Kidney glomerular epithelial cell (primary cell): ENCODE measurements at regions not wholly inside any gene's neighbourhood (a gene's known extent, or its start where the extent isn't known, plus 50 kb on each side); places are given as distances from the start of the nearest gene placed in this dataset.
"Not testable (repeated sequence)": the region's sequence is repeated elsewhere in the genome, so short reads cannot be mapped to it uniquely, and the experiment has no call there.

Source experiments
- DNase-seq: peaks from one replicate; lab custom pipeline; 2025; lab: John Stamatoyannopoulos, UW

DNA sequence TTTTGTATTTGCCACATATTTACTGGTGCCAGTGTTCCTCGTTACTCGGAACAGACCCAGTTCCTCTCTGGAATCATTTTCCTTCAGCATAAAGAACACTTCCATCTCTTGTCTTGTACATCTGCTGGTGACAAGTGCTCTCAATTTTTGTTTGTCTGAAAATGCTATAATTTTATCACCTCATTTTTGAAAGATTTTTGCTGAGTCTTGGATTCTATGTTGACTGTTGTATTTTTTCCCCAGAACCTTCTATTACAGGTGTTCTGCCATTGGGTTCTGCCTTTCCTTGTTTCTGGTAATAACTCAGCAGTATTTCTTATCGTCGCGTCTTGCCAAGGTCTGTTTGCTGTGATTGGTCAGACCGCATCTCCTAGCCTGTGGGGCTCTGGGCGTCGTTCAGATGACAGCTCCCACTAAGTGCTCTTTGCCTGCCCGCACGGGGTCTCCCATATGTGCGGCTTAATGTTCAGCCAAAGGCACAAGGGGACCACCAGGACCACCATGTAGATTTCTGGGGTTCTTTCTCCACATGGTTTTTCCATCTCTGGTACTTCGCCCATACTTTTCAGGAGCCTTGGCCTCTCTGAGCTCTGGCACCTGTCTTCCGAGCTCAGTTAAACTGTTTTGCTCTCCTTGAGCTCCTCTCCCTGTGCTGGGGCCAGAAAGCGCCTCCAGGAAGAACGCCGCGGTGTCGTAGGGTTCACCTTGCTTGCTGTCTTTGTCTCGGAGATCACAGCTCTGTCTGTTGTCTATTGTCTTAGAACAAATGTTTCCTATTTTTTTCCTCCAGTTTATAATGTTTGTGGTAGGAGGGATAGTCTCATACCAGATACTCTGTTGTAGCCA, 80.0 kb downstream of the METRNL start:
- DNase-seq: no peak

DNA sequence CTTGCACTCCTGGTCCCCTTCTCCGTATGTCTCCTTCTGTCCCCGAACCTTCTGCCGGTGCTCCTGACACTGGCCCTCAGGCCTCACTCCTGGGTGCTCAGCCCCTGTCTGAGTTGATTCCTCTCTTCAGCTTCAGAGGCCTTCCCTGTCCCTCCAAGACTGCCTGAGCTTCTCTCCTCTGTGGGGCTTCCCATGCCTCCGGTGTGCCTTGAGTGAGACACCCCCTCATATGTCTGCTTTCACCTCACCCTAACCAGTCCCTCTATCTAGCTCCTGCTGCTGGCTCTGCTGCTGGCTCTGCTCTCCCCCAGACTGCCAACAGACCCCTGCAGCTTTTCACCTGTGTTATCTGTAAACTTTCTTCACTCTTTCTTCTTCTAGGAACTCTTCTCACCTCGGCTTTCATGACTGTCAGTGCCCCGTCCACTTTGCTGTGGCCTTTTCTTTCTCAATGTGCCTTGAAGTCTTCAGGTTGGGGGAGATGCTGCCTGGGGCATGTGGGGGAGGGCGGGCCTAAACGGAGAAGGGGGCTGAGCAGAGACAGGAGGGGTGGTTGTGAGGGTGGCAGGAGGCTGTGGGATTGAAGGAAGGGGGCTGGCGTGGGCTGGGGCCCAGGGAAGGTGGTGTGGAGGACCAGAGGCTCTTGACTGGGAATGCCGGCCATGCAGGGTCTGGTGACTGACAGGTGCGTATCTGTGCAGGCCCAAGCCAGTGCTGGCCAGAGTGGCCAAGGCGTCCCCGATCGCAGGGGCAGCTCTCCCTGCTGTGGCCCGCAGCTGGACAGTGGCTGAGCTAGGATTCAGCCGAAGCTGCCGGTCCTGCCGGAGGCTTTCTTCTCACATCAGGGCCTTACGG, 81.3 kb downstream of the METRNL start:
- no peak for DNase-seq

DNA sequence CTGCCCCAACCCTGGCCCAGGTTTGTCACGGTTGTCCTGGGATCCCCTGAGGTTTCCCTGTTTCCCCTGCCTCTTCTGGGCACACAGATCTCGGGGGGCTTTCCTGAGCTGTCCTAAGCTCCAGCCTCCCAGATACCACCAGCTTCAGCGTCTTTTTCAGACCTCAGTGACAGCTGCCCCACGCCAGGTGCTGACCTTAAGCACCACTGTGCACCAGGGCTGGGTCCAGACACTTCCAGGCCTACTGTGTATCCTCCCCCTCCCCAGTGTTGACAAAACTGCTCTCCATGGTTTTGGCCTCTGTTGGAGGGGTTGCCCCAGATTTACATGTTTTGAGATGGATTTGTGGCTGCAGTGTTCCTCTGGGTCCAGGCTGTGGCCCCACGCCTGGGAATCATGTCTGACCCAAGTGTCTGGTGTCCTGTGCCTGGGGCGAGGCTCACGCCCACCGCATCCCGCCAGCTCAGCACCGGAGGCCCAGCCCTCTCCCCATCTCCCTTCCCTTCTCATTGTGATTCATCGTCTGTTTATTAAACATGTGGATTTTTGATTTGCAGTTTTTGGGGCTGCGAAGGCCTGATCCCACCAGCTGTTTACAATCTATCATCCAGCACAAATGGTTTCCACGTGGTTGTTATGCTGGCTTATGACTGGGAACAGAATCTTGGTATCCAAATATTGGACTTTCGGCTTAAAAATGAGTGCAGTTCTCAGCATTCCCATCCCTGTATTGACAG, 82.1 kb downstream of the METRNL start:
- no peak for DNase-seq

DNA sequence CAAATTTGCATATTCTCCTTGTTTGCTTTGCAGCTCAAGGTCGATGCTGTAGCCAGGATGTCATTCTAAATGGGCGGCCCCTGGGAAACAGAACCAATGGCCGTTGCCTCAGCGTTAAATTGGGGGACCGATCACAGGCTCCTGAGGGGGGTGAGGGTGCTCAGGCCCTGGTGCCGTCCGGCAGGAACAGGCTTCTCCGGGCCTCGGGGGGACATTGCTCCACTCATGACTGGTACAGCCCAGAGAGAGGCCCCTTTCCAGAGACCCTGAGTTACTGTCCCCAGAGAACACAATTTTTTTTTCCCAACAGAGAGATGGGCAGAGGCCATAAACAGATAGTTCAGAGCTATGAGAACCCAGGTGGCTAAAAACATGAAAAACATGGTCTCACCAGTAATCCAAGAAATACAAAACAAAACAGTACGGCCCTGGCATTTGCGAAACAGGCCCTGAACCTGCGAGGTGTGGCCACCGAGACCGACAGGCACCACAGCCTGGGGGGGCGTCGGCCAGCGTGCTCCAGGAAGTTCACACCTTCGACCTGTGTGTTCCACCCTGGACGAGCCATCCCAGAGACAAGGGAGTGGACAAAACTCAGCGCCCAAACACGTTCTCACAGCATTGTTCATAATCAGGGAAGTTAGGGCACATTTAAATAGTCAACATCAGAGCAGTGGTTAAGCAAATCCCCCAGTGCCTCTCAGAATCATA, 82.8 kb downstream of the METRNL start:
- DNase-seq: no peak

DNA sequence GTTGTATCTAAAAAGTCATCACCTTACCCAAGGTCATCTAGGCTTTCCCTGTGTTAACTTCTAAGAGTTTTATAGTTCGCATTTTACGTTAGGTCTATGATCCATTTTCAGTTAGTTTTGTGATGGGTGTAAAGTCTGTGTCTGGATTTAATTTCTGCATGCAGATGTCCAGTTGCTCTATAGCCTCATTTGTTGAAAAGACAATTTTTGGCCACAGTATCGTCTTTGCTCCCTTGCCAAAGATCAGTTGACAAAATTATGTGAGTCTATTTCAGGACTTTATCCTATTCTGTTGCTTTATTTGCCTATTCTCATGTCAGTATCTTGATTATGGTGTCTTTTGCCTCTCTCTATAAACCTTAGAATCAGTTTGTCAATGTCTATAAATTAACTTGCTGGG, 85.1 kb downstream of the METRNL start:
- no peak for DNase-seq

DNA sequence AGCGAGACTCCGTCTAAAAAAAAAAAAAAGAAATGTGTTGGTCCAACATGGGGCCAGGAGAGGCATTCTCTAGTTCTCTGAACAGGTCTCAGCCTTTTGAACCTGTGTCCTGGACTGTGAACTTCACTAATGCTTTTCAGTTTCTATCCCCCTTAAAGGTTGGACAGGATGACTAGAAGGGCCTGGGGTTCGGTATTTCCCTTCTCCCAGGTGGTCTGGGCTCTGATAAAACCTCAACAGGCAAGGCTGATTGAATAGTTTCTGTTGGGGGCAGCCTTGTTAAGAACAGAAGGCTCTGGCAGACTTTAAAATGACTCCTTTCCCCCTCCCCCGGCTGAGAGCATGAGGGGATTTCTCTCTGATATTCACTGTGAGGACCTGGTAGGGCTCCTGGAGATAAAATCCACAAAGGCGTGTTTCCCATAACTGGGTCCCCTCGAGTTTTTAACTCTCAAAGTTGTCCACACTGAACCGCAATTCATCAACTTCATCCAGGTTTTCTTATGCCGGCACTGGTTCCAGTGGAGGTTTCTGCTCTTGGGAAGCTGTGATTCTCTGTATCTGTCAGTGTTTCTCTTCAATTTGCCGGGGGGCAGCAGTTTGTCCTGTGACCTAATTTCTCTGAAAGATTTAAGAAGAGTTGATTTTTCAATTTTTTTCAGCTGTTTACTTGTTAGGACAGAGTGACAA, 91.3 kb downstream of the METRNL start:
- DNase-seq: no peak

DNA sequence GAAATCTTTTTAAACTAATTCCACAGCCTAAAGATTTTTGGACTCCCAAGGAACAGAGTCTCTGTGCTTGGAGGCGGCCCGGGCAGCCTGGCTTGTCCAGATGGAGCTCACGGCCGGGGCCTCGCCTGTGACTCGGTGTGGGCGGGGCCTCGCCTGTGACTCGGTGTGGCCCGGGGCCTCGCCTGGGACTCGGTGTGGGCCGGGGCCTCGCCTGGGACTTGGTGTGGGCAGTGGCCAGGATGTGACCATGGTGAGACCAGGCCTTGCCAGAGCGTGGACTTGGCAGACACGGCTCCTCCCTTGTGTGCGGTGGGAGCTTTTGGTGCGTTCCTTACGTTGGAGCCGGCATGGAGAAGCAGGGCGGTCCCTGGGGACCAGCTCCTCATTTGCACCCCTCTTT, 92.3 kb downstream of the METRNL start:
- no peak for DNase-seq

DNA sequence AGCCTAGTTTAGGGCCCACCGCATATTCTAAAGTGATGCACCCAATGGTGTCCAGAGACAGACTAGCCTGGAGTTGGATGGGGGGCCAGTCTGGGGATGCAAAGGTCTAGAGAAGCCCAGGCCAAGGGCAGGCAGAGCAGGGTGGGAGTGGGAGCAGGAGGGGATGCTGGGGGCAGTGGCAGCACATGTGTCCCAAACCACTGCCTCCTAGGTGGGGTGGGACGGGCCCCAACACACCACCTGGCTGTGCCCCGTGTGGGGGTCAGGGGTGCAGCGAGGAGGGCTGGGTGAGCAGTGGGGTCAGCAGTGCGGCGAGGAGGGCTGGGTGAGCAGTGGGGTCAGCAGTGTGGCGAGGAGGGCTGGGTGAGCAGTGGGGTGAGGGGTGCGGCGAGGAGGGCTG, 92.7 kb downstream of the METRNL start:
- not testable (repeated sequence) for DNase-seq

DNA sequence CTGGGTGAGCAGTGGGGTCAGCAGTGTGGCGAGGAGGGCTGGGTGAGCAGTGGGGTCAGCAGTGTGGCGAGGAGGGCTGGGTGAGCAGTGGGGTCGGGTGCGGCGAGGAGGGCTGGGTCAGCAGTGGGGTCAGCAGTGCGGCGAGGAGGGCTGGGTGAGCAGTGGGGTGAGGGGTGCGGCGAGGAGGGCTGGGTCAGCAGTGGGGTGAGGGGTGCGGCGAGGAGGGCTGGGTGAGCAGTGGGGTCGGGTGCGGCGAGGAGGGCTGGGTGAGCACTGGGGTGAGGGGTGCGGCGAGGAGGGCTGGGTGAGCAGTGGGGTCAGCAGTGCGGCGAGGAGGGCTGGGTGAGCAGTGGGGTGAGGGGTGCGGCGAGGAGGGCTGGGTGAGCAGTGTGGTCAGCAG, 93.2 kb downstream of the METRNL start:
- DNase-seq: not testable (repeated sequence)

DNA sequence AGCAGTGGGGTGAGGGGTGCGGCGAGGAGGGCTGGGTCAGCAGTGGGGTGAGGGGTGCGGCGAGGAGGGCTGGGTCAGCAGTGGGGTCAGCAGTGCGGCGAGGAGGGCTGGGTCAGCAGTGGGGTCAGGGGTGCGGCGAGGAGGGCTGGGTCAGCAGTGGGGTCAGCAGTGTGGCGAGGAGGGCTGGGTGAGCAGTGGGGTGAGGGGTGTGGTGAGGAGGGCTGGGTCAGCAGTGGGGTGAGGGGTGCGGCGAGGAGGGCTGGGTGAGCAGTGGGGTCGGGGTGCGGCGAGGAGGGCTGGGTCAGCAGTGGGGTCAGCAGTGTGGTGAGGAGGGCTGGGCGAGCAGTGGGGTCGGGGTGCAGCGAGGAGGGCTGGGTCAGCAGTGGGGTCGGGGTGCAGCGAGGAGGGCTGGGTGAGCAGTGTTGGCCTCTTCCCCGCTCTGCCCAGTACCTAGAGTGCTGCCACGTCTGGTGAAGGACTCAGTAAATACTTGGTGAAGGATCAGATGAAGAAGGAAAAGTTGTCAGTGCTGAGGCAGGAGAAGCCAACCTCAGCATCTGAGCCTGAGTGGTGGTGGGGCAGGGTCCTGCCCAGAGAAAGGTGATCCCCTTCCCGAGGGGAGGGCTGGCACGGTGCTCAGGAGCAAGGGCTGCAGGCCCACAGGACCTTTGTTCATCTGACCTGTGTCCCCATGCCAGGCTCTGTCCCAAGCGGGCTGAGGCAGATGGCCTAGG, 93.9 kb downstream of the METRNL start:
- DNase-seq: not testable (repeated sequence)

DNA sequence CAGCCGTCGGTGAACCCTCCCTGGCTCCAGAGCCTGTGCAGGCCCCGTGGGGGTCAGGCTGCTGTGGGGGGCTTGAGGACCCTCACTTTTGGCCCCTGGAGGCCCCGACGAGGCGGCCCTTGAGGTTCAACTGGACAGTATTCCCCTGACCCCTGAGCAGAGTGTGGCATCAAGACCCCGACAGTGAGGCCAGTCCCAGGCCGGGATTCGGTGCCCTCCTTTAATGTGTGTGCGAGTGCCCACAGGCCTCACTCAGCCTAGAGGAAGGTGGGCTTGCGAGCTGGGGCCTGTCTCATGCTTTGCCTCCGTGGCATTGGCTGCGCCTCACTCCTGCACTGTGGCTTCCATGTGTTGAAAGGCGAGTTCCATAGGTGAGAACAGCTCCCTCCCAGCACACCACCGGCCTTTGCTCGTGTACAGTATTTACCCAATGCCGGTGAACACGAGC, 94.5 kb downstream of the METRNL start:
- no peak for DNase-seq

DNA sequence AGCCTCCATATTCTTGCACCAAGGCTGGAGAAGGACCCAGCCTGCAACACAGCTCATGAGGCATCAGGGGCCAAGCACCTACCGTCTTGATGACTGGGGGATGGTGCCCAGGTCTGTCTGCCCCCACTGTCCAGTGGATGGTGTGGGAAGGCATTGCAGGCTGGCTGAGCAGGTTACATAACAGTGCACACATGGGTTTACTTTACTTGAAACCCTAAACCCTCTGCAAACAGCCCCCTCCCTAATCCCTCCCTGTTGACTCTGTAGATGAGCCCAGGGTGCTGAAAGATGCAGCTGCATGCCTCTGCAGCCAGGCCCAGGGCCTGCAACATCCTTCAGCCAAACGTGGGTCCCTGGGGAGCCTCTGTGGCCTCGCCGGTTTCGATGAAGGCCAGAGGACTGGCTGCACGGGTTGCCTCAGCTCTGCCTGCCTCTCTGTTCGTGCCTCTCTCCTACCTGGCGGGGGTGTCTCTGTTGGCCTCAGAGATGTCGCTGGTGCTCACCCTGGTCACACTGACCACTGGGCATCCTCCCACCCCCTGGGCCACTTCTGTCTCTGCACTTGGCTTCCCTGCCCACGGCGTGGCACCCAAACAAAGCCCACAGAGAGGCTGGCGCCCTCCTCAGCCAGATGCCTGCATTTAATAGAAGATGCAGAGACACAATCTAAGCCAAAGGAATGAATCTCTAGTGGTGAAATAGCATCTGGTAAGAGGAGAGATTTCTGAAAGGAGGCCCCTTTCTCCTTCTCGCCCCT, 95.1 kb downstream of the METRNL start:
- DNase-seq: no peak

DNA sequence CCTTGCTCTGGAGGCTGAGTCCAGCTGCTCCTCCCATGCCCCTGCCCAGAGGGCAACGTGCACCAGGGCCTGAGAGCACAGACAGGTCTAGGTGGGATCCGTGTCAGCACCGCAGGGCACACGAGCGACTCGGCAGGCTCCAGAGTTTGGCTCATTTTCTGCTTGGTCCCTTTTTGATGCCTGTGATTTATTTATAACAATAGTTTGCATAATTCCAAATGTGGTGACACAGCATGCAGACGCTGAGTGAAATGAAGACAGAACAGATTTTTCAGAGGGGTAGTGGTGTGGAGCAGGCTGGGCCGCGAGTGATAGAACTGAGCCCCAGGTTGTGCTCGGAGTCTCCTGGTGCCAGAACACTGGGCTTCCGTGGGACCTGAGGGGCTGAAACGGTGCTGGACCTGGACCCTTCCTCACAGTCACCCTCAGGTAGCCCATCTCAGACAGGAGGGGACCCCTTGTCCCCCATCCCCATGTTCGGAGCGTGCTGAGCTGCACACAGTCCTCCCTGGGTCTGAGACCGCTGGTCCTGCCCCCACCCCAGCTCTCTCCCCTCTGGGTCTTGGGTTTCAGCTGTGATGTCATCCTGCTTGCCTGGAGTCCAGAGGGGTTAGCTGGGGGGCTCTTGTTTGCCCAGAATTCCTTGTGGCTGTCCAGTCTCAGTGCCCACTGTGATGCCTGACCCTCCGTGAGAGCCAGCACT, 95.9 kb downstream of the METRNL start:
- no peak for DNase-seq

DNA sequence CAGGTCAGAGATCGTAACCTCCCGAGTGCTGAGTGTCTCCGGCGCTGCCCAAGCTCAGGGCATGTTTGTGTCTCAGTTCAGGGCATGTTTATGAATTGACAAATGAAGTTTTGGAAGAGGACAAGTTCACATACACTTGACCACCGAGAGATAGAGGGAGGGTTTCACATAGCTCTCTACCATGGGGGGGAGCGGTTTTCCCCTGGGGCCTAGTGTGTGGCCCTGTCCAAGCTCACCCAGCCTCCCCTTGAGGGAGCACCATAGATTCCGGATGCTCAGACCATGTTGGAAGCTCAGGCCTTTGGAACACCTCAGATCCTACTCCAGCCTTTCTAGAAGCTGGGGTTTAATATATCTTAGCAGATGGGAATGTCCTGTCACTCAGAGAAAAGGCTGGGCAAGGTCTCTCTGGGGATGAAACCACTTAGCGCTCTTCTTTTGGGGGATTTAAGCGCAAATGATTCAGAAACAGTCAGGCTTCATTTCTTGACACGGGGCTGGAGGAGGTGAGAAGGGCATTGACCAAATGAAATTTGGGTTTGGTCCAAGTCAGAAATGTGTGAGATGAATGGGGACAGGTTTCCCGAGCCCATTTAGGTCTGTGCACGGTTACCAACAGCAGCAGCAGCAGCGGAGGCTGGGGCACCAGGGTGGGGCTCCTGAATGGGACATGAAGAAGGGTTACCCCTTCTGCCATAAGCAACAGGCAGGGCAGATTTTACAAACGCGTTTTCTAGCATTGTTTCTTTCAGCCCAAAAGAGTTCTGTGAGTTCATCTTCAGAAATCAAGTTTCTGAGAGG, 96.6 kb downstream of the METRNL start:
- no peak for DNase-seq

DNA sequence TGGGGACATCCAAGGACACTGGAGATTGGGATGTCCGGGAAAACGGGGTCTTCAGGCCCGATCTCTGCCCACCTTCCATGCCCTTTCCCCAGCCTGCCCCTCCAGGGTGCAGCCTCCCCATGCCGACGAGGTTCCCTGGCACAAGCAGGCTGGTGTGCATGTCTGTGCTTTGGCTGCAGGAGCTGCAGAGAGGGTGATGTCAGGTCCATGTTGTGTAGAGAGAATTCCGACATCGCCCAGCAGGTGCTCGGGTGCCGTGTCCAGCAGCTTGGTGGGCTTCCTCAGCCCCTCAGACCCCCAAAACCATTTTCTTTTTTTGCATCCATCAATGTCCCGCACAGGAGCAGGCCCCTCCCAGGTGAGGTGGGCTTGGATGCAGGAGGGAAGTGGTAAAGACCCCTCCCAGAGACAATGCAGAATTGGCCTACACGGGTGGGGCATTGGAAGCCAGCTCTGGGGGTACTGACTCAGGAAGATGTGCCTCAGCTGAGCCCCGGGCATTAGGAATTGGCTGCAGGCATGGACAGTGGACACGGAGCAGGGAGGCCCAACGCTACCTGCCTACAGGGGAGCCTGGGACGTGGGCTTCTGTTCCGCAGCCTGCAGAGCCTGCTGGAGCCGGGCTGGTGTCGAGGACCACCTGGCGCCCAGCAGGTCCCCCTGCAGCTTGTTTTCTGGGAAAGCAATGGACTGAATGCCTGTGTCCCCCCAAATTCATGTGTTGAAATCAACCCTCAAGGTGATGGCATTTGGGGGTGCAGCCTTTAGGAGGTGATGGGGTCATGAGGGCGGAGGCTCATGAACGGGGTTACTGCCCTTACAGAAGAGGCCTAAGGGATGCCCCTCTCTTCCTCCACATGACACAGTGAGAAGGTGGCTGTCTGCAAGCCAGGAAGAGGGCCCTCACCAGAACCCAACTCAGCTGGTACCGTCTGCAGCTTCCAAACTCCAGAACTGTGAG, 97.5 kb downstream of the METRNL start:
- DNase-seq: no peak

DNA sequence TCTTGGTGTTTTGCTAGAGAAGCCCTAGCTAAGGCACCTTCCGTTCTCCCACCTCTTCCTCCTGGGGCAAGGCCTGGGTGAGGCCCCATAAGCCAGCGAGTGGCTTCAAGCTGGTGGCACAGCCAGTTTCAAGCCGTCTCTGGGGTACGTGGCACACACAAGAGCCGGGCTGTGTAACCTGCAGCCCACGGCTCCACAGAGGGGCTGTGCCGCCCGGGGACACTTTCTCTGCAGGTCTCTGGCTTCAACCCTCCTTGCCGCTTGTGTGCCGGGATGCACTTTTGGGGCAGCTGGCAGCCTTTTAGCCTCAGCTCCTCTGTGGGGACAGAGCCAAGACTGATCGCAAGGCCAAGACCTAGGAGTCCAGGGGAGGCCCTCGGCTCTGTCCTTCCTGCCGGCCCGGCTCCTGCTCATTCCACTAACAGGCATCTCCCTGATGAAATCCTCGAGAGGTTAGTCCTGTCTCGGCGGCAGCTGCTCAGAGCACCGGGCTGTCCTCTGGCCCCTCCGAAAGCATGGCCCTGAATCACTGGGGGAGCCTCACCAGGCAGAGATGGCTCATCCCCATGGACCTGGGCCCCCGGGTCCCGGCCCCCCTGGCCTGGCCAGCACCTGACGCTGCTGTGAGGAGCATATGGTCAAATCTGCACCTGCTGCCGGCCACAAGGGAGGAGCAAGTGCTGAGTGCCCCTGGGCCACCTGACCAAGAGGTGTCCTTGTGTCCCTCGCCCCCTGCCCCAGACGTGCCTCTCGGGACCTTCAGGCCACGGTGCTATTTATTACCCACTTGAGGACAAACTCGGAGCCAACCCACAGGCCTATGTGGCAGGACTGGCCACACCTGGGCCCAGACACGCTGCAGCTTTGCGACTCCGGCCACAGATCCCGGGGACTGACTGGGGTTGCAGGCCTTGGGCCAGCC, 98.5 kb downstream of the METRNL start:
- no peak for DNase-seq
